K562 (cell line): ENCODE measurements at regions not wholly inside any gene's neighbourhood (a gene's known extent, or its start where the extent isn't known, plus 50 kb on each side); places are given as distances from the start of the nearest gene placed in this dataset.

Experiments
- ATAC-seq: fragments of 200-7000 bp; cut with Tn5 transposase; 3 replicates; pipeline ENCODE4 v1.9.1; 2020; ENCODE audit warnings: moderate library complexity
- BruUV-seq: library from RNA; stranded (reverse); fragments of 400-500 nt; replicated peaks from 2 replicates; lab custom pipeline; 2021; lab: Mats Ljungman, UMichigan
- CTCF ChIA-PET: fragments of 300-600 bp; formaldehyde crosslinking; extraction: SDS; loops from one replicate; lab custom pipeline; 2021; ENCODE audit warnings: low intra/inter-chr PET ratio; lab: Yijun Ruan, JAX
- POLR2A ChIA-PET: fragments of 300-600, 350-650 bp; sonication (Branson Sonifier 250); formaldehyde crosslinking; extraction: SDS; loops from one replicate; lab custom pipeline; 2021; ENCODE audit warnings: antibody characterized with exemption, inconsistent platforms; lab: Yijun Ruan, JAX
- DNase-seq, 4 experiments: peaks; one replicate each; pipeline versions ENCODE4 v3.0.0 to v3.0.0-alpha.2; 2011 to 2018; ENCODE audit warnings: low spot score in 3 of 4, mixed read lengths in 3 of 4; ENCODE audit errors: extremely low read depth in 1 of 4
- FAIRE-seq: peaks from 2 replicates; lab custom pipeline; 2011; peaks lifted over from hg19 to GRCh38; lab: Jason Lieb, UNC
- H2AFZ ChIP-seq: 2 replicates; pipeline ENCODE4 v1.6.0; 2011; ENCODE audit warnings: low read depth, low read length, control low read depth, inconsistent platforms
- H3K27ac ChIP-seq: fragments of 200-600 bp; 3 replicates; pipeline ENCODE4 v1.8.0; 2011; ENCODE audit warnings: low read depth, mild to moderate bottlenecking, control low read depth, inconsistent platforms, low read length, moderate library complexity, mixed read lengths; ENCODE audit errors: extremely low read depth
- H3K27me3 ChIP-seq, 2 experiments: fragments of 300-600 bp in 1 of 2; 2 replicates in 1 of 2; 3 replicates in 1 of 2; pipeline versions ENCODE4 v1.6.0 to v1.8.0; 2011; ENCODE audit warnings: inconsistent platforms in 2 of 2, low read length in 2 of 2, mild to moderate bottlenecking in 1 of 2, mixed read lengths in 1 of 2, moderate library complexity in 1 of 2; ENCODE audit not compliant: control insufficient read depth in 2 of 2, insufficient read depth in 2 of 2
- H3K36me3 ChIP-seq: fragments of 300-600 bp; 3 replicates; pipeline ENCODE4 v1.8.0; 2011; ENCODE audit warnings: mild to moderate bottlenecking, low read length, inconsistent platforms; ENCODE audit not compliant: control insufficient read depth, insufficient read depth
- H3K4me1 ChIP-seq, 2 experiments: fragments of 200-600 bp in 1 of 2; replicated peaks in 1 of 2; 2 replicates in 1 of 2; 3 replicates in 1 of 2; pipeline versions ENCODE4 v1.5.1 to v1.8.0; 2011; ENCODE audit warnings: inconsistent platforms in 2 of 2, low read length in 2 of 2, mild to moderate bottlenecking in 1 of 2, mixed read lengths in 1 of 2, moderate library complexity in 1 of 2; ENCODE audit not compliant: control insufficient read depth in 2 of 2, insufficient read depth in 2 of 2
- H3K4me2 ChIP-seq: 2 replicates; pipeline ENCODE4 v1.6.1; 2011; ENCODE audit warnings: low read length, control low read depth, inconsistent platforms, mixed read lengths; ENCODE audit not compliant: insufficient read depth
- H3K4me3 ChIP-seq: fragments of 200-600 bp; sonication (generic), shearing (Covaris generic); 2 replicates; pipeline ENCODE4 v1.5.1; 2016; ENCODE audit warnings: control low read depth, inconsistent platforms
- H3K79me2 ChIP-seq: fragments of 200-600 bp; 3 replicates; pipeline ENCODE4 v1.8.0; 2011; ENCODE audit warnings: low read length, inconsistent platforms; ENCODE audit not compliant: control insufficient read depth, insufficient read depth
- H3K9ac ChIP-seq, 2 experiments: 2 replicates each; pipeline versions ENCODE4 v1.6.0 to v1.6.1; 2011; ENCODE audit warnings: low read depth in 2 of 2, low read length in 2 of 2, control low read depth in 1 of 2, inconsistent platforms in 1 of 2, mild to moderate bottlenecking in 1 of 2, mixed read lengths in 1 of 2; ENCODE audit not compliant: insufficient read depth in 1 of 2
- H3K9me1 ChIP-seq: one replicate; pipeline ENCODE4 v1.6.0; 2011; ENCODE audit warnings: inconsistent platforms, mild to moderate bottlenecking, low read length, moderate library complexity; ENCODE audit not compliant: control insufficient read depth, insufficient read depth
- H3K9me3 ChIP-seq: replicated peaks from 2 replicates; pipeline ENCODE4 v1.5.1; 2011; ENCODE audit warnings: low read depth, low read length, inconsistent platforms; ENCODE audit not compliant: control insufficient read depth, insufficient read depth
- H4K20me1 ChIP-seq: replicated peaks from 2 replicates; pipeline ENCODE4 v1.6.1; 2011; ENCODE audit warnings: low read length, inconsistent platforms, mixed read lengths; ENCODE audit not compliant: control insufficient read depth, insufficient read depth
- ARID1B ChIP-seq: fragments of 450-650 bp; IDR thresholded peaks from 2 replicates; pipeline ENCODE4 v1.6.1; 2016; ENCODE audit warnings: antibody characterized with exemption, mild to moderate bottlenecking, inconsistent platforms
- C11orf30 ChIP-seq: fragments of 450-650 bp; IDR thresholded peaks from 2 replicates; pipeline ENCODE4 v1.6.1; 2016; ENCODE audit warnings: low read depth, mild to moderate bottlenecking
- E2F3 ChIP-seq: fragments of 250-450 bp; sonication (Bioruptor Pico); IDR thresholded peaks from 2 replicates; pipeline ENCODE4 v1.4.0; 2020; ENCODE audit warnings: mild to moderate bottlenecking
- E2F8 ChIP-seq: fragments of 450-650 bp; IDR thresholded peaks from 2 replicates; pipeline ENCODE4 v1.7.1; 2018; ENCODE audit warnings: mild to moderate bottlenecking, low read depth; ENCODE audit not compliant: partially characterized antibody
- ERF ChIP-seq: fragments of 450-650 bp; formaldehyde crosslinking; IDR thresholded peaks from 2 replicates; pipeline ENCODE4 v1.4.0; 2020; ENCODE audit warnings: mild to moderate bottlenecking, mixed read lengths
- PURB ChIP-seq: sonication (generic); formaldehyde crosslinking; IDR thresholded peaks from 2 replicates; pipeline ENCODE4 v1.9.0; 2021; ENCODE audit warnings: low read depth, mild to moderate bottlenecking, missing genetic modification reagents
- ZBTB43 ChIP-seq: sonication (generic); formaldehyde crosslinking; IDR thresholded peaks from 2 replicates; pipeline ENCODE4 v1.8.0; 2023; ENCODE audit warnings: mild to moderate bottlenecking, missing genetic modification reagents
- ZFP1 ChIP-seq: fragments of 450-650 bp; formaldehyde crosslinking; IDR thresholded peaks from 2 replicates; pipeline ENCODE4 v1.4.0; 2020; ENCODE audit warnings: mild to moderate bottlenecking, mixed read lengths
- ZNF212 ChIP-seq: fragments of 450-650 bp; formaldehyde crosslinking; IDR thresholded peaks from 2 replicates; pipeline ENCODE4 v1.4.0; 2020; ENCODE audit warnings: mild to moderate bottlenecking
- ZNF76 ChIP-seq: fragments of 250-450 bp; sonication (Bioruptor Pico); IDR thresholded peaks from 2 replicates; pipeline ENCODE4 v1.4.0; 2020; ENCODE audit warnings: mild to moderate bottlenecking, moderate library complexity, borderline replicate concordance
- WGBS: fragments of 100-300 bp; shearing (Covaris generic); methylation state at CpG from one replicate; pipeline ENCODE4 v1.1.6; 2016; ENCODE audit warnings: low coverage, mixed read lengths; ENCODE audit not compliant: insufficient coverage; ENCODE audit errors: missing lambda C conversion rate; 5-methylcytosine and 5-hydroxymethylcytosine counted together
- in situ Hi-C: fragments of 300-500 bp; cut with MboI; formaldehyde crosslinking; loops from 4 replicates; pipeline ENCODE4 v1.15.0; 2018; ENCODE audit warnings: inconsistent platforms, mixed read lengths
- intact Hi-C: fragments of 100-400 bp; cut with micrococcal nuclease; formaldehyde crosslinking; loops from 2 replicates; pipeline ENCODE4 v1.14.2; 2022

GRCh38 chr2:104090407-104090806 is 763.5 kb upstream of the POU3F3 start:
- Histone ChIP-seq H3K4me2 (no peak overlapping the region), H3K27ac (no peak overlapping the region), H2AFZ (no peak overlapping the region), H3K9me3 (no peaks in the 10 kb centered on the region), H3K4me1 (no peaks in the 10 kb centered on the region), H3K4me3 (no peak overlapping the region), H3K9me1 (no peaks in the 10 kb centered on the region), H3K79me2 (no peaks in the 10 kb centered on the region), H4K20me1 (no peaks in the 10 kb centered on the region), H3K36me3 (no peaks in the 10 kb centered on the region), H3K27me3 (no peaks in the 10 kb centered on the region), H3K9ac (no peak overlapping the region)
- 3% methylated on average over 6 of the region's 6 CpGs for WGBS
- DNase-seq = no peak
- POLR2A ChIA-PET = no interaction called here
- TF ChIP-seq E2F8 (no peak), ZBTB43 (CRISPR knock-in tag) (no peak), ZNF212 (CRISPR knock-in tag) (no peak), ARID1B (no peak), C11orf30 (no peak), ERF (CRISPR knock-in tag) (no peak), E2F3 (no peak), ZFP1 (CRISPR knock-in tag) (no peak), ZNF76 (CRISPR knock-in tag) (no peak), PURB (CRISPR knock-in tag) (no peak)
- no TSS peak for BruUV-seq
- CTCF ChIA-PET = no interaction called here
- in situ Hi-C loops = no loop called here
- intact Hi-C loops = no loop called here
- no peak for FAIRE-seq
- ATAC-seq = no peak
